HG02870 (cell line): ENCODE measurements at regions not wholly inside any gene's neighbourhood (a gene's known extent, or its start where the extent isn't known, plus 50 kb on each side); places are given as distances from the start of the nearest gene placed in this dataset.

ENCODE experiments used
- ATAC-seq: cut with Tn5 transposase; IDR thresholded peaks from one replicate; pipeline ENCODE4 v1.9.1; 2021; ENCODE audit warnings: mild to moderate bottlenecking, moderate library complexity; ENCODE audit not compliant: unreplicated experiment

- ATAC-seq: peak; percentile 59
Measured at GRCh38 chr12:4030929-4031702, 157.9 kb upstream of the PARP11 start.

GRCh38 chr12:4027412-4027811 lies 154.2 kb upstream of the PARP11 start:
- ATAC-seq: no peak

GRCh38 chr12:4026517-4026916 lies 153.3 kb upstream of the PARP11 start:
- no peak for ATAC-seq

- no peak for ATAC-seq
Measured at GRCh38 chr12:4026020-4026358, 152.8 kb upstream of the PARP11 start.

GRCh38 chr12:4025181-4026019 lies 152.2 kb upstream of the PARP11 start:
- no peak for ATAC-seq

- ATAC-seq: no peak
Measured at GRCh38 chr12:4024701-4025100, 151.5 kb upstream of the PARP11 start.

GRCh38 chr12:4015225-4016091 lies 142.3 kb upstream of the PARP11 start:
- ATAC-seq: no peak

- ATAC-seq: no peak
Measured at GRCh38 chr12:4014858-4015224, 141.6 kb upstream of the PARP11 start.

- no peak for ATAC-seq
Measured at GRCh38 chr12:4014444-4014843, 141.2 kb upstream of the PARP11 start.

- no peak for ATAC-seq
Measured at GRCh38 chr12:4012977-4013968, 140.1 kb upstream of the PARP11 start.

GRCh38 chr12:4012073-4012472 lies 138.9 kb upstream of the PARP11 start:
- ATAC-seq: no peak

- ATAC-seq: no peak
Measured at GRCh38 chr12:4011597-4011996, 138.4 kb upstream of the PARP11 start.

- no peak for ATAC-seq
Measured at GRCh38 chr12:4009979-4010704, 136.9 kb upstream of the PARP11 start.

GRCh38 chr12:4006743-4007142 lies 133.5 kb upstream of the PARP11 start:
- no peak for ATAC-seq

GRCh38 chr12:4005851-4006430 lies 132.7 kb upstream of the PARP11 start:
- no peak for ATAC-seq

GRCh38 chr12:4003576-4003975 lies 130.4 kb upstream of the PARP11 start:
- ATAC-seq: no peak

GRCh38 chr12:4002601-4003000 lies 129.4 kb upstream of the PARP11 start:
- no peak for ATAC-seq

GRCh38 chr12:4001841-4002240 lies 128.6 kb upstream of the PARP11 start:
- ATAC-seq: no peak

- no peak for ATAC-seq
Measured at GRCh38 chr12:4001031-4001430, 127.8 kb upstream of the PARP11 start.
